AG09309 (cell line): ENCODE measurements at regions not wholly inside any gene's neighbourhood (a gene's known extent, or its start where the extent isn't known, plus 50 kb on each side); places are given as distances from the start of the nearest gene placed in this dataset.

Source experiments
- DNase-seq: peaks from one replicate; pipeline ENCODE4 v3.0.0-alpha.2; 2010; ENCODE audit warnings: low read depth
- H3K4me3 ChIP-seq: 2 replicates; pipeline ENCODE4 v1.5.1; 2011; ENCODE audit warnings: mild to moderate bottlenecking, low read depth, low read length, moderate library complexity; ENCODE audit not compliant: control insufficient read depth
- TF ChIP-seq, protein P1 (sequence below): IDR thresholded peaks from 2 replicates; pipeline ENCODE4 v1.5.1; 2011; ENCODE audit warnings: mild to moderate bottlenecking, low read depth, low read length, inconsistent platforms; ENCODE audit not compliant: insufficient read depth, control insufficient read depth; ENCODE audit errors: missing control alignments

DNA sequence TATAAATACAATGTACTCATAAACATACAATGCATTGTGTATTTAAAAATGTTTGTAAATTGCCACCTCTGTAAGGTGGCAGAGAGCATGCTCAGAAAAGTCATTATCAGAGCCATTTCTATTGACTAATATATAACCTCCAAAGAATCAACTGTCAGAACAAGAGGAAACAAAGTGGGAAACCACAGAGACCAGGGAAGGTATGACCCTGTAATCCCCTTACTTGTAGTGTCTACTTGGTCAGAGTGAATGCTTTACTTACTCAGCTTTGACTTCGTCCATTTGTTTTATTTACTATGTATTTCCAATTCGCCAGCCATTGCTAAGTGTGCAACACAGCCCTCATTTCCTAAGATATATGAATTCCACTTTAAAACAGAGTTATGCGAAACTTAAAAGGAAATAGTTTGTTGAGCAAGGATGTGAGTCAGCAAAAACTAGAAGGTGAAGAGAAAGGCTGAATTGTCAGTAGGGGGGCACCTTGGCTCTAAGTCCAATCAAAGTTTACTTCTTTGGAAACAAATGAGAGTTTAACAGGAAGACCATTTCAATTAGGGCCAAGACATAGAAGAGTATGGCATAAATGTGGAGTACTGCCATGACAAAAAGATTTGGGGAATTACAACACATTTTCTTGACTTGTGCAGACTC, 671.7 kb upstream of the PTBP2 start:
- no peak overlapping the region for H3K4me3 ChIP-seq
- no peak for DNase-seq
- TF ChIP-seq, protein P1, sequence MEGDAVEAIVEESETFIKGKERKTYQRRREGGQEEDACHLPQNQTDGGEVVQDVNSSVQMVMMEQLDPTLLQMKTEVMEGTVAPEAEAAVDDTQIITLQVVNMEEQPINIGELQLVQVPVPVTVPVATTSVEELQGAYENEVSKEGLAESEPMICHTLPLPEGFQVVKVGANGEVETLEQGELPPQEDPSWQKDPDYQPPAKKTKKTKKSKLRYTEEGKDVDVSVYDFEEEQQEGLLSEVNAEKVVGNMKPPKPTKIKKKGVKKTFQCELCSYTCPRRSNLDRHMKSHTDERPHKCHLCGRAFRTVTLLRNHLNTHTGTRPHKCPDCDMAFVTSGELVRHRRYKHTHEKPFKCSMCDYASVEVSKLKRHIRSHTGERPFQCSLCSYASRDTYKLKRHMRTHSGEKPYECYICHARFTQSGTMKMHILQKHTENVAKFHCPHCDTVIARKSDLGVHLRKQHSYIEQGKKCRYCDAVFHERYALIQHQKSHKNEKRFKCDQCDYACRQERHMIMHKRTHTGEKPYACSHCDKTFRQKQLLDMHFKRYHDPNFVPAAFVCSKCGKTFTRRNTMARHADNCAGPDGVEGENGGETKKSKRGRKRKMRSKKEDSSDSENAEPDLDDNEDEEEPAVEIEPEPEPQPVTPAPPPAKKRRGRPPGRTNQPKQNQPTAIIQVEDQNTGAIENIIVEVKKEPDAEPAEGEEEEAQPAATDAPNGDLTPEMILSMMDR, result no peak

DNA sequence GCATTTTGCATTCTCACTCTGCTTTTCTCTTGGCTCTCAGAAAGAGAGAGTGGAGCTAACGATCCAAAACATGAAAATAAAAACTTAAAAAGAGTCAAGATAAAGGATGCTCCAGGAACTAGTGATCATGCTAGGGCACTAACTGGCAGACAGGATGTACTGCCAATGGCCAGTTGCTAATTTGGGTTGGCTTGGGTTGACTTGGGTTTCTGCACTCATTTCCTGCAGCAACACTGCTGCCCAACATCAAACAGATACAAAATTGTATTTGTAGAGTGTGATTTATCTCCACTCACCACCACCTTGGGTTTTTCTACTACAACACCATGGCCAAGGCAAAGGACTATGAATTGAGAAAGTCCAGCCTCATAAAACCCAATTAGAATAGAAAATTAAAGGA, 662.3 kb upstream of the PTBP2 start:
- TF ChIP-seq, protein P1, result no peak
- DNase-seq, result no peak
- no peak overlapping the region for H3K4me3 ChIP-seq

DNA sequence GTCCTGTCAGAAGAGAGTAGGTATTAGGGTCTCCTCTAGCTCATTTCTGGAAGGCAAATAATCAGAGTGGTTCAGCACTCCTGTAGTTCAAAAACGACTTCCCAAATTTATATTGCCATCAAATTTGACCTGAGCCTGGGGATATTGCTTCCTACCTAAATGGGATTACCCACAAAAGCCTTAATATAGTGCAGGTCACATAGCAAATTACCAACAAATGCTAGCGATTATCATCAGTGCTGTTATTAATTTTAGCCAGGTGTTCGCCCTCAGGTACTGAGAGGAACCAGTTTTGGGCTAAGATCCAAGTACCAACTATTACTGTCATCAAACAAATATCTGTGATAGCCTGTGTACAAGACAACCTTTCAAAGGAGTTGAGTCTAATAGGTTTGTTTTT, 661.8 kb upstream of the PTBP2 start:
- no peak for DNase-seq
- TF ChIP-seq, protein P1, result no peak
- H3K4me3 ChIP-seq, result no peak overlapping the region

DNA sequence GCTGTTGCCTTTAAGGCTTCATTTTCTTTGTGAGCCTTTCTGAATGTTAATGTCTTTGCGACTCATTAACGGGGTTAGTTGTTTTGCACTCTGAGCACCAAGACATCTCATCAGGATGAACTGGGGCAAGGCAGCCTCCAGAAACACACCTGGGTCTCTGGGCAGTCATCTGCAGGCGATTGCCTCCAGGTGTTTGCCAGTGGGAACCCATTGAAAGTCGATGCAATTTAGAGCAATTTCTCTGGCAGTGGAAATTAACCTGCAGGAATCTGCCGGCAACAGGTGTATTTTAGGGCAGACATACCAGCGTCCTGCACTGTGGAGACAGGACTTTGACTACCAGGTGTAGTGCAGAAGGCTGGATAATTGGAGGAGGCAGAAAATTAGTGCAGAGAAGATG, 661.0 kb upstream of the PTBP2 start:
- DNase-seq, result no peak
- no peak overlapping the region for H3K4me3 ChIP-seq

DNA sequence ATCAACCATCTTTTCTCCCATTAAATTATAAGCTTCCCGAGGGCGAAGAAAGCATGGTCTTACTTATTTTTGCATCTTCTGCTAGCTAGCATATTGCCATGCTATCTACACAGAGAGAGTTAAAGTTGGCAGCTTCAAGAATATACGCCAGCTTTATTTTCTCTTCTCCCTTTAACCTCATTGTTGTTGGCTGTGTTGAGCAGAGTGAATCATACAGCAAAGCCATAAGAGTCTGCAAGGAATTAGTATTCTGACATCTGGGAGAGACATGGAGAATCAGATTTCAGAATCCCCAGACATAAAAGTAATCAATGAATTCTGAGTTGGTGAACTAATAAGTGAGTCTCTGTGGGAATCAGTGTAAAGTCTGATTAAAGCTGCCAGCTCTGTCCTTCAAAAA, 649.6 kb upstream of the PTBP2 start:
- DNase-seq, result no peak
- TF ChIP-seq, protein P1, result no peak

More for the DNA sequence above, 661.0 kb upstream of the PTBP2 start:
- TF ChIP-seq, protein P1, result no peak

DNA sequence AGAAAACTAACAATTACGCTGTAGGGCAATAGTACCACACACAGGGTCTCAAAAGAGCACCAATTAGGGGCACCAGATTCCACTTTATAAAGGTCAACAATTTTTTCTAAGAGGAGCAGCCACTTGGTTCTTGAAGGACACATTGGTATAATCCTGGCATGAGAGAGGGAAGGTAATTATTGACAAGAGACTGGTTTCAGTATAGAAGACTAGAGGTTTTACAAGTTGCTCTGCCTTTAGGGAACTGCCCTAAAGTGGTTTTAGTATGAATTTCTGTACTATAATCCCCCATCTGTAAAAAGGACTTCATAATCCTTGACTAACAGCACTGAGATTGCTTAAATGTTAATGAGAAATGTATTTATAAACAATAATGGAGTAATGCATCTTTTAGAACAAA, 648.5 kb upstream of the PTBP2 start:
- no peak overlapping the region for H3K4me3 ChIP-seq
- DNase-seq, result no peak
- TF ChIP-seq, protein P1, result no peak

More for the DNA sequence above, 649.6 kb upstream of the PTBP2 start:
- no peak overlapping the region for H3K4me3 ChIP-seq
